Endothelial cell of umbilical vein (primary cell): ENCODE measurements at regions not wholly inside any gene's neighbourhood (a gene's known extent, or its start where the extent isn't known, plus 50 kb on each side); places are given as distances from the start of the nearest gene placed in this dataset.

Experiments
- CTCF ChIP-seq, 2 donors: IDR thresholded peaks; 1 replicate in 1 of 2; 2 replicates in 1 of 2; pipeline ENCODE4 v1.5.1; 2011; ENCODE audit warnings: low read length in 2 of 2, mild to moderate bottlenecking in 2 of 2, moderate library complexity in 2 of 2, control low read depth in 1 of 2, inconsistent platforms in 1 of 2, low read depth in 1 of 2; ENCODE audit not compliant: insufficient read depth in 1 of 2; ENCODE audit errors: extremely low read depth in 1 of 2
- EZH2 ChIP-seq: IDR thresholded peaks from 2 replicates; pipeline ENCODE4 v1.6.1; 2012; ENCODE audit warnings: borderline replicate concordance, low read depth, mild to moderate bottlenecking, moderate library complexity, low read length, inconsistent platforms; ENCODE audit not compliant: severe bottlenecking
- FOS ChIP-seq: IDR thresholded peaks from 2 replicates; pipeline ENCODE4 v1.6.1; 2011; ENCODE audit warnings: mild to moderate bottlenecking, low read length, moderate library complexity, borderline replicate concordance; ENCODE audit not compliant: insufficient read depth
- GATA2 ChIP-seq: IDR thresholded peaks from 2 replicates; pipeline ENCODE4 v1.7.0; 2011; ENCODE audit warnings: low read depth, mild to moderate bottlenecking, moderate library complexity, mixed read lengths, low read length; ENCODE audit not compliant: insufficient read length, insufficient read depth
- JUN ChIP-seq: IDR thresholded peaks from 2 replicates; pipeline ENCODE4 v1.6.1; 2011; ENCODE audit warnings: borderline replicate concordance, low read depth; ENCODE audit not compliant: insufficient read length, insufficient read depth
- MAX ChIP-seq: IDR thresholded peaks from 2 replicates; pipeline ENCODE4 v1.6.1; 2011; ENCODE audit not compliant: insufficient read depth, insufficient read length
- MYC ChIP-seq: IDR thresholded peaks from one replicate; pipeline ENCODE4 v1.6.1; 2011; ENCODE audit warnings: mild to moderate bottlenecking, low read depth, low read length
- POLR2A ChIP-seq: IDR thresholded peaks from 2 replicates; pipeline ENCODE4 v1.6.1; 2012; ENCODE audit warnings: low read depth, mild to moderate bottlenecking, control low read depth, low read length
- POLR2AphosphoS5 ChIP-seq: IDR thresholded peaks from 2 replicates; pipeline ENCODE4 v1.6.1; 2012; ENCODE audit warnings: low read depth, mild to moderate bottlenecking, control low read depth, low read length, moderate library complexity; ENCODE audit not compliant: insufficient read depth

- TF ChIP-seq POLR2AphosphoS5 (no peak), CTCF (IDR thresholded peaks at IDR 0.05; ENCODE audit: extremely low read depth in 1 of 2, insufficient read depth in 1 of 2, low read depth in 1 of 2, low read length in 2 of 2) (no peak), POLR2A (no peak), EZH2 (no peak), MYC (no peak), MAX (no peak), FOS (no peak), JUN (no peak), GATA2 (no peak)
Observed at GRCh38 chr5:115452536-115453235, 91.9 kb downstream of the FEM1C start.
